Chondrocyte (in vitro differentiated cells): ENCODE measurements at regions not wholly inside any gene's neighbourhood (a gene's known extent, or its start where the extent isn't known, plus 50 kb on each side); places are given as distances from the start of the nearest gene placed in this dataset.

Experiments used
- DNase-seq: peaks from one replicate; pipeline ENCODE4 v3.0.0; 2021; ENCODE audit warnings: mixed read lengths, low spot score
- H3K27ac Mint-ChIP-seq: one replicate; pipeline ENCODE4 v1.8.0; 2021; ENCODE audit warnings: mild to moderate bottlenecking, moderate library complexity, mixed read lengths; ENCODE audit not compliant: unreplicated experiment
- H3K27me3 Mint-ChIP-seq: 2 replicates; pipeline ENCODE4 v1.8.0; 2021; ENCODE audit warnings: low read depth, mixed read lengths
- H3K36me3 Mint-ChIP-seq: 2 replicates; pipeline ENCODE4 v1.8.0; 2021; ENCODE audit warnings: low read depth, mixed read lengths
- H3K4me1 Mint-ChIP-seq: 2 replicates; pipeline ENCODE4 v1.8.0; 2021; ENCODE audit warnings: low read depth, mild to moderate bottlenecking, mixed read lengths
- H3K4me3 Mint-ChIP-seq: one replicate; pipeline ENCODE4 v1.8.0; 2021; ENCODE audit warnings: mild to moderate bottlenecking, moderate library complexity, mixed read lengths; ENCODE audit not compliant: unreplicated experiment
- H3K9me3 Mint-ChIP-seq: 2 replicates; pipeline ENCODE4 v1.8.0; 2021; ENCODE audit warnings: low read depth, mixed read lengths
- TF ChIP-seq, protein P1 (sequence below): fragments of 200-600 bp; sonication (generic); IDR thresholded peaks from 2 replicates; pipeline ENCODE4 v1.5.0; 2021; ENCODE audit warnings: antibody characterized with exemption, mild to moderate bottlenecking, moderate library complexity

DNA sequence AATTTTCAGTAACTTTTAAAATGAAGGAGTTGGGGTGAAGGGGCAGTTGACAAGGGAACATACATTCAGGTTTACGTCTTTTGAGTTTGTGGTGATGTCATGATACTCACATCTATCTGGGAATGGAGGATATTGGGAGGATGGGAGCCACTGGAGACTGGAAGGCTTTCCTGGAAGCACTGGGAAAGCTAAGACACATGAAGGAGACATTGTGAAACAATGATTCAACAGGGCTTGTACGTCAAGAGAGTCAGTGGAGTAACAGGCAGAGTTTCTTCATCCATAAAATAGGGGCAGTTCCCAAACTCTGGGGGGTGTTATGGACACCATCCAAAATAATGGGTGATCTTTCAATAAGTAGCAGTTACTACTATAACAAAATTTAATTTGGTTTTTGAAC is 572.8 kb downstream of the CCDC171 start:
- no peak overlapping the region for H3K4me3 Mint-ChIP-seq
- H3K27ac Mint-ChIP-seq: no peak overlapping the region
- DNase-seq: no peak

GRCh38 chr9:16126042-16126441 is 573.2 kb downstream of the CCDC171 start:
- H3K4me1 Mint-ChIP-seq: peaks cover 38% of the 10 kb centered on the region
- H3K4me3 Mint-ChIP-seq: no peak overlapping the region
- H3K36me3 Mint-ChIP-seq: peaks cover 1% of the 10 kb centered on the region
- no peak for DNase-seq
- H3K27ac Mint-ChIP-seq: peak overlapping the region; percentile 39
- H3K9me3 Mint-ChIP-seq: no peaks in the 10 kb centered on the region
- TF ChIP-seq, protein P1, sequence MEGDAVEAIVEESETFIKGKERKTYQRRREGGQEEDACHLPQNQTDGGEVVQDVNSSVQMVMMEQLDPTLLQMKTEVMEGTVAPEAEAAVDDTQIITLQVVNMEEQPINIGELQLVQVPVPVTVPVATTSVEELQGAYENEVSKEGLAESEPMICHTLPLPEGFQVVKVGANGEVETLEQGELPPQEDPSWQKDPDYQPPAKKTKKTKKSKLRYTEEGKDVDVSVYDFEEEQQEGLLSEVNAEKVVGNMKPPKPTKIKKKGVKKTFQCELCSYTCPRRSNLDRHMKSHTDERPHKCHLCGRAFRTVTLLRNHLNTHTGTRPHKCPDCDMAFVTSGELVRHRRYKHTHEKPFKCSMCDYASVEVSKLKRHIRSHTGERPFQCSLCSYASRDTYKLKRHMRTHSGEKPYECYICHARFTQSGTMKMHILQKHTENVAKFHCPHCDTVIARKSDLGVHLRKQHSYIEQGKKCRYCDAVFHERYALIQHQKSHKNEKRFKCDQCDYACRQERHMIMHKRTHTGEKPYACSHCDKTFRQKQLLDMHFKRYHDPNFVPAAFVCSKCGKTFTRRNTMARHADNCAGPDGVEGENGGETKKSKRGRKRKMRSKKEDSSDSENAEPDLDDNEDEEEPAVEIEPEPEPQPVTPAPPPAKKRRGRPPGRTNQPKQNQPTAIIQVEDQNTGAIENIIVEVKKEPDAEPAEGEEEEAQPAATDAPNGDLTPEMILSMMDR: no peak
- no peaks in the 10 kb centered on the region for H3K27me3 Mint-ChIP-seq

More for the DNA sequence above, 572.8 kb downstream of the CCDC171 start:
- peaks cover 1% of the 10 kb centered on the region for H3K36me3 Mint-ChIP-seq
- TF ChIP-seq, protein P1: no peak
- H3K27me3 Mint-ChIP-seq: no peaks in the 10 kb centered on the region
- peaks cover 42% of the 10 kb centered on the region for H3K4me1 Mint-ChIP-seq
- no peaks in the 10 kb centered on the region for H3K9me3 Mint-ChIP-seq

DNA sequence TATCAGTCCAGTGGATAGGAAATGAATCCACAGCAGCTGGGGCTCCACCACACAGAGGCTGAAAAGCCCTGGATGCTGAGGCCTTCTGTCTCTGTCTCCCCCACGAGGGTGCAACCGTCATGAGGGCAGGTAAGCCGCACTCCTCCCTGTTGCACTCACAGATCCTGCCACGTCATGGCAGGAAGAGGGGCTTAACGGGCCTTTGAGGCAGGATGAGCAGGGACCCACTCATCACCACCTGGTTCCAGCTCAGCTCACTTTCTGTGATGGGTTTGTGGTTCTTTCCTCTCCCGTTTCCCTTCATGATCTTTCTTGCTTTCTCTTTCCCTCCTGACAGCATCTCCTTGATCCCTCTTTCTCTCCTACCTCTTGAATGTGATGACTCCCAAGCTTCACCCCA is 575.2 kb downstream of the CCDC171 start:
- no peaks in the 10 kb centered on the region for H3K9me3 Mint-ChIP-seq
- peaks cover 21% of the 10 kb centered on the region for H3K4me1 Mint-ChIP-seq
- TF ChIP-seq, protein P1: no peak

GRCh38 chr9:16131264-16131663 is 578.4 kb downstream of the CCDC171 start:
- no peak for DNase-seq
- Mint-ChIP-seq H3K4me3 (no peak overlapping the region), H3K4me1 (peaks cover 25% of the 10 kb centered on the region), H3K27me3 (no peaks in the 10 kb centered on the region), H3K9me3 (no peaks in the 10 kb centered on the region), H3K36me3 (peaks cover 1% of the 10 kb centered on the region), H3K27ac (no peak overlapping the region)
- TF ChIP-seq, protein P1: peak; percentile 53

More for the DNA sequence above, 575.2 kb downstream of the CCDC171 start:
- Mint-ChIP-seq H3K4me3 (no peak overlapping the region), H3K36me3 (peaks cover 1% of the 10 kb centered on the region), H3K27ac (peak overlapping the region; percentile 30), H3K27me3 (no peaks in the 10 kb centered on the region)
- DNase-seq: no peak

DNA sequence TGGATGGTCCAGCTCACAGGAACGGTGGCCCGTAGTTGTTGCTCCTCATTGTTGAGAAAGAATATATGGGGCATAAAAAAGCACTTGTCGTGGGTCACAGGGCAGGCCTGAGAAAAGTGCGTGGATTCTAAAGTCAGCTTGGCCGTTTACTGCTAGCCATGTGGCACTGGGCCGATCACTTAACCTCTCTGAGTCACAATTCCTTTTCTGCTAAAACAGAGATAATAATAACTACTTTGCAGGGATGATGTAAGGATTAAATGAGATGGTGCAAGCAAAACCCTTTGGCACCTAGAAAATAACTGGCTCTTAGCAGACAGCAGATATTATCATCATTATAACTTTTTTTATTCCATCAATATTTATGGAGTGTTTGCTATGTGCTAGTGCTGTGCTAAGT is 579.7 kb downstream of the CCDC171 start:
- Mint-ChIP-seq H3K4me1 (peaks cover 27% of the 10 kb centered on the region), H3K27me3 (no peaks in the 10 kb centered on the region), H3K9me3 (no peaks in the 10 kb centered on the region), H3K27ac (no peak overlapping the region), H3K36me3 (peaks cover 1% of the 10 kb centered on the region), H3K4me3 (no peak overlapping the region)
- DNase-seq: no peak
- TF ChIP-seq, protein P1: no peak
